ENCODE measurements at regions not wholly inside any gene's neighbourhood (a gene's known extent, or its start where the extent isn't known, plus 50 kb on each side); places are given as distances from the start of the nearest gene placed in this dataset.
"Not testable (repeated sequence)": the region's sequence is repeated elsewhere in the genome, so short reads cannot be mapped to it uniquely, and the experiment has no call there.

- DNase-seq (ENCODE audit: low spot score), result not testable (repeated sequence)
Measured at GRCh38 chr5:89630064-89630463, 747.1 kb upstream of the MEF2C start.

- DNase-seq (ENCODE audit: low spot score), result no peak
Measured at GRCh38 chr5:89628876-89629635, 746.1 kb upstream of the MEF2C start.

- DNase-seq (ENCODE audit: low spot score), result no peak
Measured at GRCh38 chr5:89615839-89616518, 733.0 kb upstream of the MEF2C start.

DNA sequence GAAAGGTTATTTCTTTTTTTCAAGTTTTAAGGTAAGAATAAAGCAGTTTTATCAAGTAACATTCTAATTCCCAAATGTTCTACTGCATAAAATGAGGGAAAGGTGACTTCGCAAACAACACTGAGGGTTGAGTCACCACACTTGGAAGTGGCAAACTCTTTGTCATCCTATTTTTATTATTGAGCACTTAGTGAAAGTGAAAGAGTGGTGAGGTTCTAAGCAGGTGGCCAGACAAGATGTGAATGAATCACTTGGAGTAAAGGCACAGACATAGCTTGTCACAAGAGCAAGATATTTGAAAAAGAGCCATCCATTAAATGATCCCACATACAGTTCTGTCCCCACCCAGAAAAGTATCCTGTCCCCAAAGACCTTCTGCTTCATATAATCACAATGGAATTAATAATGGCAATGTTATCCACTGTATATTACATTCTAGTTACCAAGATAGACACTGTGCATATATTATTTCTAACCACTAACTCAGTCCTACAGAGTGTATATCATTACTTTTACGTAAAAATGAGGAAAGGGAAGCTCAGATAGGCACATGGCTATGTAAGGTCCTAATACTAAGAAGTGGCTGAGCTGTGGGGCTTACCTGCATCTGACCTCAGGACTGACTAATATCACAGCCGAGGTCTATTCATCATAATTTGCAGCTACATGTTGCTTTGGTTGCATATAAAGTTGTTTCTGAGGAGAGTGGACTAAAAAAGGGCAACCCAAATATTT is 730.4 kb upstream of the MEF2C start:
- DNase-seq (ENCODE audit: low spot score), result no peak

- DNase-seq (ENCODE audit: low spot score), result no peak
Measured at GRCh38 chr5:89606939-89607534, 724.1 kb upstream of the MEF2C start.

- no peak for DNase-seq (ENCODE audit: low spot score)
Measured at GRCh38 chr5:89604342-89604741, 721.4 kb upstream of the MEF2C start.

DNA sequence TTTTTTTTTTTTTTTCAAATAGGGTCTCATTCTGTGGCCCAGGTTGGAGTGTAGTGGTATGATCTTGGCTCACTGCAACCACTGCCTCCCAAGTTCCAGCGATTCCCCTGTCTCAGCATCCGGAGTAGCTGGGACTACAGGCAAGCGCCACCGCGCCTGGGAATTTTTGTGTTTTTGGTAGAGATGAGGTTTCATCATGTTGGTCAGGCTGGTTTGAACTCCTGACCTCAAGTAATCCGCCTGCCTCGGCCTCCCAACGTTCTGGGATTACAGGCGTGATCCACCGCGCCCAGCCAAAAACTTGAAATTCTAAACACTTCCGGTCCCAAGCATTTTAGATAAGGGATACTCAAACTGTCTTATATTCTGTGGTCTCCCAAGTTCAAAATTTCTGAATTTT is 718.9 kb upstream of the MEF2C start:
- DNase-seq (ENCODE audit: low spot score), result no peak

DNA sequence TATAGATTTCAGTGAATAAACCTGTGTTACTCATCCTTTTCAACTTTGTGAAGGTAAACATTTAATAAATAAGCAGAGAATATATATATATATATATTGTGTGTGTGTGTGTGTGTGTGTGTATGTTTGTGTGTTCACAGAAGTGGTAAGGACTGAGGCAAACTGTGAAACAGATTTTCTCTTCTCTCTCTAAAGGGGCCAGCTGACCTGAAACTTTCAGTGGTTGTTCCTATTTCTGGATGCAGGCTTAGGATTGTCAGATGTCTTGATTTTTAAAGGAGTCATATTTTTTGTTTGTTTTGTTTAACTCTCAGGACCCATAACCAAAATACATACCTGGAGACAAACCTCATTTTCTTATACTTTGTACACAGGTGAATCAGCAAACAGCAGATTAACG is 714.9 kb upstream of the MEF2C start:
- DNase-seq (ENCODE audit: low spot score), result no peak

DNA sequence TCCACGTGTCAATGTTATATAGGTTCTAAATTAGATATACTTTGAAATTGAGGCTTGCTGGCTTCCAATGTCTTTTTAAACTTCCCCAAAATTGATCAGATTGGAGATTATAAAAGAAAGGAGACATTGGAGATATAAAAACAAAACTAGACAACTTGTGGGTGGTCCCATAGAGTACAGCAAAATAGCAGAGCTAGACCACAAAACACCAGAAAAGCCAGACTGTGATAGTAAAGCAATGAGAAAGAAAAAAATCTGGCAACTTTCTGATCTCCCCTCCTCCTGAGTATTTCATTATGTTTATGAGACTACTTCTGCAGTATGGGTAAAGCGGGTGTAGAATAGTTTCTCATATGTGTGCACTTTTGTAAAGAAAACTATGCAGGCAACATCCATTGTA is 713.8 kb upstream of the MEF2C start:
- no peak for DNase-seq (ENCODE audit: low spot score)

GRCh38 chr5:89595056-89595455 is 712.1 kb upstream of the MEF2C start:
- no peak for DNase-seq (ENCODE audit: low spot score)

- DNase-seq (ENCODE audit: low spot score), result peak; percentile 16
Measured at GRCh38 chr5:89584339-89584956, 701.5 kb upstream of the MEF2C start.

- DNase-seq (ENCODE audit: low spot score), result no peak
Measured at GRCh38 chr5:89583534-89583933, 700.5 kb upstream of the MEF2C start.

DNA sequence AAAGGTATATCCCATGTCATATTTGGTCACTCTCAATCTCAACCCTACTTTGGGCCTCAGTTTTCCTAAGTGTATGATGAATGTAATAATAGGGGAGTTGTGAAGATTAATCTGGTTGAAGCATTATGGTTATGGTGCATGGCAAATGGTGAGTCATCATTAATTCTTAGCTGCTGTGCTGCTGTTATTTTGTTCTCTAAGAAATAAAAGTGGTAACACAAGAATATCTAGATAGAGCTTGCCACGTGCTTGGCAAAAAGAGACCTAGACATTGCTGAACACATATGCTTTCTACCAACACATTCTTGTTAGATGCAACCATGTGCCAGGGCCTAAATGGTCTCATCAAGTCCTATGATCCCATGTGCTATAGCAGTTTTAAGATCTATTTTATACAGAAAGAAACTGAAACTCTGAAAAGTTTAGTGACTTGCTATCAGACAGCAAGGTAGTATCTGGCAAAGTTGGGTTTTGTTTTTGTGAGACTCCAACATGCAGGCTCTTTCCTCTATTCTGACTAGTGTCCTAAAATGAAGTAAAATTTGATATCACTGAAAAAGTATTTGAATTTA is 699.9 kb upstream of the MEF2C start:
- no peak for DNase-seq (ENCODE audit: low spot score)

GRCh38 chr5:89580976-89581375 is 698.0 kb upstream of the MEF2C start:
- no peak for DNase-seq (ENCODE audit: low spot score)

- DNase-seq (ENCODE audit: low spot score), result no peak
Measured at GRCh38 chr5:89575319-89575718, 692.3 kb upstream of the MEF2C start.

- DNase-seq (ENCODE audit: low spot score), result no peak
Measured at GRCh38 chr5:89573345-89573744, 690.4 kb upstream of the MEF2C start.

- peak; percentile 20 for DNase-seq (ENCODE audit: low spot score)
Measured at GRCh38 chr5:89572696-89573095, 689.7 kb upstream of the MEF2C start.

DNA sequence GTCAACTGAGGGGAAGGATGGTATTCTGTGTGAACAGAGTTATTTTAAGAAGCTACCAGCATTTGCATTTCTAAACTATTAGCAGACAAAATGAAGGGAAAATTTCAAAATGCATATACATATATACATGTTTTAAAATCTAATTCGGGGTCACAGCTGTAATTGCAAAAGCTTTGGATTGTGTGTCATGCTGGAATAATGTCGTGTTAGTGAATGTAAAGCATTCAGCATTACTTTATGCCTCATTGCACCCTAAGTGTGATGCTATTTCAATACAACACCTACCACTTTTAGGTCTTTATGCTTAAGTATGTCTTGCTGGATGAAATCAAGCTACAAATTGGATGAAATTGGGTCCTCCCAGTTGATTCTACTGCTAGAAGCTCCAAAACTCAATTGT is 687.6 kb upstream of the MEF2C start:
- no peak for DNase-seq (ENCODE audit: low spot score)

GRCh38 chr5:89566340-89566739 is 683.4 kb upstream of the MEF2C start:
- no peak for DNase-seq (ENCODE audit: low spot score)

- DNase-seq (ENCODE audit: low spot score), result no peak
Measured at GRCh38 chr5:89560696-89561095, 677.7 kb upstream of the MEF2C start.

- peak; percentile 38 for DNase-seq (ENCODE audit: low spot score)
Measured at GRCh38 chr5:89556215-89556913, 673.4 kb upstream of the MEF2C start.

All from AG08396 (cell line).